Body of pancreas (tissue), 4 donors: ENCODE measurements at regions not wholly inside any gene's neighbourhood (a gene's known extent, or its start where the extent isn't known, plus 50 kb on each side); places are given as distances from the start of the nearest gene placed in this dataset.

Experiments used
- POLR2A ChIP-seq, 3 donors: fragments of 450-650 bp; IDR thresholded peaks; one replicate each; pipeline ENCODE4 v1.6.1; 2016; ENCODE audit warnings: antibody characterized with exemption in 3 of 3, mild to moderate bottlenecking in 2 of 3
- TF ChIP-seq, protein P1 (sequence below), 7 experiments: fragments of 450-650 bp in 4 of 7; fragments of 200-600 bp in 3 of 7; sonication (generic) in 3 of 7; IDR thresholded peaks; one replicate each; pipeline ENCODE4 v1.5.1; 2016 to 2019; ENCODE audit warnings: antibody characterized with exemption in 7 of 7

DNA sequence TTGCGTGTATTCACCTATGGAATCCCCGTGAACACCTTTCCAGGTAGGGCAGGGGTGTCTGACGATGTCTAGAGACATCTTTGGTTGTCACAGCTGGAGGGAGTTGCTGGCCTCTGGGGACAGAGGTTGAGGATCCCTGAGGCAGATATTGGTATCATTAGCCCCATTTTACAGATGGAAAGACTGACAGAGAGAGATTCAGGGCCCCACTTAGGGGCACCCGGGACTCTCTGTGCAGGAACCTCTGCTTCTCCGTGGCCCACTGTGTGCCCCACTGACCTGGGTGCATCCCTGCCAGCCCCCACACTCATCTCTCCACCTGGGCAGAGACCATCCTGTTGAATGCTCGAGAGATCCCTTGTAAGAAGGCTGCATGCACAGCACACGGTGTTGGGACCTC is 111.2 kb downstream of the EDN3 start:
- TF ChIP-seq, protein P1, sequence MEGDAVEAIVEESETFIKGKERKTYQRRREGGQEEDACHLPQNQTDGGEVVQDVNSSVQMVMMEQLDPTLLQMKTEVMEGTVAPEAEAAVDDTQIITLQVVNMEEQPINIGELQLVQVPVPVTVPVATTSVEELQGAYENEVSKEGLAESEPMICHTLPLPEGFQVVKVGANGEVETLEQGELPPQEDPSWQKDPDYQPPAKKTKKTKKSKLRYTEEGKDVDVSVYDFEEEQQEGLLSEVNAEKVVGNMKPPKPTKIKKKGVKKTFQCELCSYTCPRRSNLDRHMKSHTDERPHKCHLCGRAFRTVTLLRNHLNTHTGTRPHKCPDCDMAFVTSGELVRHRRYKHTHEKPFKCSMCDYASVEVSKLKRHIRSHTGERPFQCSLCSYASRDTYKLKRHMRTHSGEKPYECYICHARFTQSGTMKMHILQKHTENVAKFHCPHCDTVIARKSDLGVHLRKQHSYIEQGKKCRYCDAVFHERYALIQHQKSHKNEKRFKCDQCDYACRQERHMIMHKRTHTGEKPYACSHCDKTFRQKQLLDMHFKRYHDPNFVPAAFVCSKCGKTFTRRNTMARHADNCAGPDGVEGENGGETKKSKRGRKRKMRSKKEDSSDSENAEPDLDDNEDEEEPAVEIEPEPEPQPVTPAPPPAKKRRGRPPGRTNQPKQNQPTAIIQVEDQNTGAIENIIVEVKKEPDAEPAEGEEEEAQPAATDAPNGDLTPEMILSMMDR (IDR thresholded peaks at IDR 0.05): no peak
- TF ChIP-seq POLR2A (IDR thresholded peaks at IDR 0.05): no peak
